PC-3 (cell line): ENCODE measurements at regions not wholly inside any gene's neighbourhood (a gene's known extent, or its start where the extent isn't known, plus 50 kb on each side); places are given as distances from the start of the nearest gene placed in this dataset.

Source experiments
- ATAC-seq: fragments of 200-7000 bp; cut with Tn5 transposase; 2 replicates; pipeline ENCODE4 v1.9.1; 2020; ENCODE audit warnings: mild to moderate bottlenecking, moderate library complexity
- BruUV-seq: library from RNA; stranded (reverse); fragments of 400-500 nt; replicated peaks from 2 replicates; lab custom pipeline; 2021; lab: Mats Ljungman, UMichigan
- CTCF ChIA-PET: fragments of 300-600 bp; sonication (Branson Sonifier 250); formaldehyde crosslinking; loops from one replicate; lab custom pipeline; 2022; ENCODE audit warnings: antibody characterized with exemption; lab: Charles Lee
- POLR2A ChIA-PET: fragments of 300-600 bp; sonication (Branson Sonifier 250); formaldehyde crosslinking; loops from one replicate; lab custom pipeline; 2022; ENCODE audit warnings: antibody characterized with exemption; ENCODE audit not compliant: unreplicated experiment; lab: Charles Lee
- DNase-seq: peaks from one replicate; pipeline ENCODE4 v3.0.0-alpha.2; 2015
- H2AFZ ChIP-seq: fragments of 300-600 bp; sonication (generic); 2 replicates; pipeline ENCODE4 v1.6.0; 2016; ENCODE audit warnings: antibody characterized with exemption, low read length
- H3F3A ChIP-seq: fragments of 300-600 bp; sonication (generic); one replicate; pipeline ENCODE4 v1.6.0; 2017; ENCODE audit warnings: antibody characterized with exemption, low read length, control low read depth, mild to moderate bottlenecking; ENCODE audit not compliant: unreplicated experiment
- H3K27ac ChIP-seq: fragments of 300-600 bp; sonication (generic); 2 replicates; pipeline ENCODE4 v1.5.1; 2016; ENCODE audit warnings: mild to moderate bottlenecking, low read length
- H3K27me3 ChIP-seq: fragments of 300-600 bp; sonication (generic); 2 replicates; pipeline ENCODE4 v1.6.1; 2016; ENCODE audit warnings: low read length, mixed read lengths
- H3K36me3 ChIP-seq: fragments of 300-600 bp; sonication (generic); 2 replicates; pipeline ENCODE4 v1.6.1; 2016; ENCODE audit warnings: low read depth, mixed run types, low read length, mixed read lengths
- H3K4me1 ChIP-seq: fragments of 300-600 bp; sonication (generic); 2 replicates; pipeline ENCODE4 v1.5.1; 2016; ENCODE audit warnings: low read length; ENCODE audit not compliant: insufficient read depth
- H3K4me2 ChIP-seq: fragments of 300-600 bp; sonication (generic); 2 replicates; pipeline ENCODE4 v1.6.0; 2016; ENCODE audit warnings: low read length
- H3K4me3 ChIP-seq: fragments of 300-600 bp; sonication (generic); 2 replicates; pipeline ENCODE4 v1.5.1; 2016; ENCODE audit warnings: mild to moderate bottlenecking, low read length, mixed read lengths
- H3K79me2 ChIP-seq: fragments of 300-600 bp; sonication (generic); 2 replicates; pipeline ENCODE4 v1.6.1; 2017; ENCODE audit warnings: low read length, mixed read lengths
- H3K9ac ChIP-seq: fragments of 300-600 bp; sonication (generic); 2 replicates; pipeline ENCODE4 v1.6.0; 2016; ENCODE audit warnings: mild to moderate bottlenecking, low read length
- H3K9me2 ChIP-seq: fragments of 300-600 bp; sonication (generic); replicated peaks from 2 replicates; pipeline ENCODE4 v1.6.1; 2016; ENCODE audit warnings: mixed run types, low read length, mixed read lengths
- H3K9me3 ChIP-seq: fragments of 300-600 bp; sonication (generic); 2 replicates; pipeline ENCODE4 v1.6.1; 2016; ENCODE audit warnings: low read length, mixed read lengths
- H4K20me1 ChIP-seq: fragments of 300-600 bp; sonication (generic); 2 replicates; pipeline ENCODE4 v1.6.1; 2016; ENCODE audit warnings: low read length, mixed read lengths
- CTCF ChIP-seq: fragments of 300-600 bp; sonication (generic); conservative IDR thresholded peaks from 2 replicates; pipeline ENCODE4 v1.5.1; 2017; ENCODE audit warnings: antibody characterized with exemption, low read depth, mild to moderate bottlenecking, low read length
- EZH2 ChIP-seq: fragments of 300-600 bp; sonication (generic); IDR thresholded peaks from one replicate; pipeline ENCODE4 v1.6.1; 2017; ENCODE audit warnings: antibody characterized with exemption, mild to moderate bottlenecking, low read length; ENCODE audit not compliant: unreplicated experiment
- EZH2phosphoT487 ChIP-seq: fragments of 300-600 bp; sonication (generic); IDR thresholded peaks from 2 replicates; pipeline ENCODE4 v1.6.1; 2018; ENCODE audit warnings: mild to moderate bottlenecking, antibody characterized with exemption, low read length, borderline replicate concordance
- intact Hi-C: fragments of 100-400 bp; cut with micrococcal nuclease; formaldehyde crosslinking; loops from 2 replicates; pipeline ENCODE4 v1.9.0; 2023

GRCh38 chr2:4190548-4190947 lies 487.2 kb downstream of the DCDC2C start:
- CTCF ChIA-PET: no interaction called here
- intact Hi-C loops: no loop called here
- BruUV-seq: no TSS peak
- ATAC-seq (no peak), DNase-seq (no peak)
- Histone ChIP-seq H3K27me3 (no peaks in the 10 kb centered on the region), H3F3A (no peaks in the 10 kb centered on the region), H3K36me3 (no peaks in the 10 kb centered on the region), H3K9ac (no peak overlapping the region), H3K79me2 (no peaks in the 10 kb centered on the region), H3K9me3 (peaks cover 5% of the 10 kb centered on the region; the same call in 1 of the 2 replicates), H2AFZ (no peak overlapping the region), H3K9me2 (no peaks in the 10 kb centered on the region), H4K20me1 (no peaks in the 10 kb centered on the region), H3K4me3 (no peak overlapping the region), H3K27ac (no peak overlapping the region), H3K4me2 (no peak overlapping the region), H3K4me1 (no peaks in the 10 kb centered on the region)
- POLR2A ChIA-PET: no interaction called here
- TF ChIP-seq EZH2phosphoT487 (no peak), CTCF (no peak), EZH2 (no peak)

- no peak overlapping the region for H2AFZ ChIP-seq
- H3K9ac ChIP-seq: no peak overlapping the region
- DNase-seq (no peak), ATAC-seq (no peak)
- no peaks in the 10 kb centered on the region for H4K20me1 ChIP-seq
- peaks cover 5% of the 10 kb centered on the region; the same call in 1 of the 2 replicates for H3K9me3 ChIP-seq
- H3K4me3 ChIP-seq: no peak overlapping the region
- no peaks in the 10 kb centered on the region for H3K9me2 ChIP-seq
- H3K4me2 ChIP-seq: no peak overlapping the region
- H3K27ac ChIP-seq: no peak overlapping the region
- no TSS peak for BruUV-seq
- H3K4me1 ChIP-seq: no peaks in the 10 kb centered on the region
- H3K36me3 ChIP-seq: no peaks in the 10 kb centered on the region
- CTCF ChIA-PET: no interaction called here
- no peaks in the 10 kb centered on the region for H3K79me2 ChIP-seq
- intact Hi-C loops: no loop called here
- TF ChIP-seq CTCF (no peak), EZH2 (no peak), EZH2phosphoT487 (no peak)
- POLR2A ChIA-PET: no interaction called here
- no peaks in the 10 kb centered on the region for H3F3A ChIP-seq
- H3K27me3 ChIP-seq: no peaks in the 10 kb centered on the region
These were observed 488.7 kb downstream of the DCDC2C start for GRCh38 chr2:4192119-4192518.

- no peak overlapping the region for H3K4me2 ChIP-seq
- TF ChIP-seq EZH2: no peak
- TF ChIP-seq EZH2phosphoT487: no peak
- no peak for TF ChIP-seq CTCF
- ATAC-seq (no peak), DNase-seq (no peak)
- no peak overlapping the region for H3K4me3 ChIP-seq
- no peaks in the 10 kb centered on the region for H4K20me1 ChIP-seq
- intact Hi-C loops: no loop called here
- ChIA-PET CTCF (no interaction called here), POLR2A (no interaction called here)
- no peaks in the 10 kb centered on the region for H3K79me2 ChIP-seq
- H3K9ac ChIP-seq: no peak overlapping the region
- no peaks in the 10 kb centered on the region for H3K27me3 ChIP-seq
- 0 out of 2 replicates have a peak, but pooled peaks cover 6% of the 10 kb centered on the region for H3K9me3 ChIP-seq
- no peak overlapping the region for H3K27ac ChIP-seq
- no peaks in the 10 kb centered on the region for H3K9me2 ChIP-seq
- BruUV-seq: no TSS peak
- H3F3A ChIP-seq: no peaks in the 10 kb centered on the region
- no peaks in the 10 kb centered on the region for H3K36me3 ChIP-seq
- H3K4me1 ChIP-seq: no peaks in the 10 kb centered on the region
- no peak overlapping the region for H2AFZ ChIP-seq
These were observed 511.2 kb downstream of the DCDC2C start for GRCh38 chr2:4214444-4215205.
